Lower leg skin (tissue), 3 donors: ENCODE measurements at regions not wholly inside any gene's neighbourhood (a gene's known extent, or its start where the extent isn't known, plus 50 kb on each side); places are given as distances from the start of the nearest gene placed in this dataset.

ENCODE experiments used
- POLR2A ChIP-seq, 2 donors: fragments of 450-650 bp; IDR thresholded peaks; one replicate each; pipeline ENCODE4 v1.6.1; 2016 to 2017; ENCODE audit warnings: antibody characterized with exemption in 2 of 2, mild to moderate bottlenecking in 1 of 2, moderate library complexity in 1 of 2
- TF ChIP-seq, protein P1 (sequence below), 3 donors: fragments of 450-650 bp; IDR thresholded peaks; one replicate each; pipeline ENCODE4 v1.5.1; 2016; ENCODE audit warnings: antibody characterized with exemption in 3 of 3, mild to moderate bottlenecking in 3 of 3, moderate library complexity in 2 of 3

DNA sequence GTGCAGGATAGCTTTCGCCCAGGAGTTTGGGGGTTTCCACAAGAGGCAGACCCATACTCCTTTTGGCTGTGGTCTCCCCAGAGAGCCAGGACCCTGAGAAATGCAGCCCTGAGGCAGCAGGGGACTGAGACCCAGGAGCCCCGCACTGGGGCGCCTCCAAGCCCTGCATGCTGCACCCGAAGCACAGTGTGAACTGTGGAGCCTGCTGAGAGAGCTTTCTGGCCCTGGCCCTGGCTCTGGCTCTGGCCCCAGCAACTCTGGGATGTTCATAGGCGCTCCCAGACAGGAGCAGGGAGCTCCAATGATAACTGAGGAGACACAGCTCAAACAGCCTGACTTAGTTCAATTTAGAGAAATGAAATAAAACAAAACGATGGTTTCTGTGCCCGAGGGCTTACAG lies 96.4 kb upstream of the TEX51 start:
- TF ChIP-seq, protein P1, sequence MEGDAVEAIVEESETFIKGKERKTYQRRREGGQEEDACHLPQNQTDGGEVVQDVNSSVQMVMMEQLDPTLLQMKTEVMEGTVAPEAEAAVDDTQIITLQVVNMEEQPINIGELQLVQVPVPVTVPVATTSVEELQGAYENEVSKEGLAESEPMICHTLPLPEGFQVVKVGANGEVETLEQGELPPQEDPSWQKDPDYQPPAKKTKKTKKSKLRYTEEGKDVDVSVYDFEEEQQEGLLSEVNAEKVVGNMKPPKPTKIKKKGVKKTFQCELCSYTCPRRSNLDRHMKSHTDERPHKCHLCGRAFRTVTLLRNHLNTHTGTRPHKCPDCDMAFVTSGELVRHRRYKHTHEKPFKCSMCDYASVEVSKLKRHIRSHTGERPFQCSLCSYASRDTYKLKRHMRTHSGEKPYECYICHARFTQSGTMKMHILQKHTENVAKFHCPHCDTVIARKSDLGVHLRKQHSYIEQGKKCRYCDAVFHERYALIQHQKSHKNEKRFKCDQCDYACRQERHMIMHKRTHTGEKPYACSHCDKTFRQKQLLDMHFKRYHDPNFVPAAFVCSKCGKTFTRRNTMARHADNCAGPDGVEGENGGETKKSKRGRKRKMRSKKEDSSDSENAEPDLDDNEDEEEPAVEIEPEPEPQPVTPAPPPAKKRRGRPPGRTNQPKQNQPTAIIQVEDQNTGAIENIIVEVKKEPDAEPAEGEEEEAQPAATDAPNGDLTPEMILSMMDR (IDR thresholded peaks at IDR 0.05) = no peak
- TF ChIP-seq POLR2A (IDR thresholded peaks at IDR 0.05) = no peak
